ENCODE measurements at regions not wholly inside any gene's neighbourhood (a gene's known extent, or its start where the extent isn't known, plus 50 kb on each side); places are given as distances from the start of the nearest gene placed in this dataset.

GRCh38 chr1:30258471-30258870 lies 464.9 kb downstream of the MATN1 start:
- TF ChIP-seq SIN3A (IDR thresholded peaks at IDR 0.05; ENCODE audit: borderline replicate concordance, insufficient read depth, low read length): no peak
- TF ChIP-seq POLR2AphosphoS5 (IDR thresholded peaks at IDR 0.05; ENCODE audit: low read depth, low read length): no peak
- TF ChIP-seq FOXP2 (optimal IDR thresholded peaks at IDR 0.05; ENCODE audit: borderline replicate concordance, extremely low read depth, extremely low read length, insufficient read depth): no peak
- no peak for TF ChIP-seq TAF1 (IDR thresholded peaks at IDR 0.05; ENCODE audit: borderline replicate concordance, insufficient read depth, low read length)

All from PFSK-1 (cell line).